OCI-LY1 (cell line): ENCODE measurements at regions not wholly inside any gene's neighbourhood (a gene's known extent, or its start where the extent isn't known, plus 50 kb on each side); places are given as distances from the start of the nearest gene placed in this dataset.

Source experiments
- H2AFZ ChIP-seq: fragments of 200-600 bp; sonication (generic), shearing (Covaris generic); 2 replicates; pipeline ENCODE4 v1.6.0; 2014; ENCODE audit warnings: antibody characterized with exemption, mild to moderate bottlenecking, low read length
- H3F3A ChIP-seq: fragments of 200-600 bp; sonication (generic), shearing (Covaris generic); 2 replicates; pipeline ENCODE4 v1.6.0; 2014; ENCODE audit warnings: mild to moderate bottlenecking, antibody characterized with exemption, low read length, moderate library complexity; ENCODE audit not compliant: insufficient read depth
- H3K27ac ChIP-seq: fragments of 200-600 bp; sonication (generic); 2 replicates; pipeline ENCODE4 v1.5.1; 2014; ENCODE audit warnings: low read length, mixed run types, mild to moderate bottlenecking, low read depth; ENCODE audit not compliant: poor library complexity, severe bottlenecking
- H3K27me3 ChIP-seq: fragments of 200-600 bp; sonication (generic); 2 replicates; pipeline ENCODE4 v1.6.0; 2014; ENCODE audit warnings: antibody characterized with exemption, mild to moderate bottlenecking, low read length, moderate library complexity; ENCODE audit not compliant: insufficient read depth
- H3K36me3 ChIP-seq: fragments of 200-600 bp; sonication (generic); 2 replicates; pipeline ENCODE4 v1.6.1; 2014; ENCODE audit warnings: mild to moderate bottlenecking, antibody characterized with exemption, low read length, moderate library complexity, mixed read lengths; ENCODE audit not compliant: insufficient read depth
- H3K4me1 ChIP-seq: fragments of 200-600 bp; sonication (generic); 2 replicates; pipeline ENCODE4 v1.5.1; 2014; ENCODE audit warnings: mild to moderate bottlenecking, low read length, moderate library complexity; ENCODE audit not compliant: insufficient read depth, severe bottlenecking
- H3K4me2 ChIP-seq: fragments of 200-600 bp; sonication (generic), shearing (Covaris generic); 2 replicates; pipeline ENCODE4 v1.6.1; 2014; ENCODE audit warnings: low read length
- H3K4me3 ChIP-seq: fragments of 200-600 bp; sonication (generic); 2 replicates; pipeline ENCODE4 v1.5.1; 2014; ENCODE audit warnings: low read length, low read depth, mild to moderate bottlenecking, mixed read lengths; ENCODE audit not compliant: poor library complexity, severe bottlenecking
- H3K79me2 ChIP-seq: fragments of 200-600 bp; shearing (Covaris generic); 2 replicates; pipeline ENCODE4 v1.6.1; 2016; ENCODE audit warnings: mixed run types, low read length, mixed read lengths; ENCODE audit not compliant: insufficient read depth
- H3K9ac ChIP-seq: fragments of 200-600 bp; sonication (generic), shearing (Covaris generic); 2 replicates; pipeline ENCODE4 v1.6.1; 2014; ENCODE audit warnings: mild to moderate bottlenecking, low read length, mixed read lengths
- H3K9me2 ChIP-seq: fragments of 200-600 bp; sonication (generic), shearing (Covaris generic); 2 replicates; pipeline ENCODE4 v1.6.1; 2014; ENCODE audit warnings: low read depth, mild to moderate bottlenecking, low read length, mixed read lengths
- H3K9me3 ChIP-seq: fragments of 200-600 bp; shearing (Covaris generic); 2 replicates; pipeline ENCODE4 v1.6.1; 2014; ENCODE audit warnings: low read length, mixed read lengths
- H4K20me1 ChIP-seq: fragments of 200-600 bp; sonication (generic), shearing (Covaris generic); 2 replicates; pipeline ENCODE4 v1.6.0; 2016; ENCODE audit warnings: mild to moderate bottlenecking, low read length; ENCODE audit not compliant: insufficient read depth
- CTCF ChIP-seq: fragments of 200-600 bp; sonication (generic), shearing (Covaris generic); IDR thresholded peaks from 2 replicates; pipeline ENCODE4 v1.5.1; 2017; ENCODE audit warnings: mild to moderate bottlenecking, antibody characterized with exemption, low read length, moderate library complexity, mixed read lengths
- EZH2 ChIP-seq: fragments of 200-600 bp; sonication (generic), shearing (Covaris generic); IDR thresholded peaks from 2 replicates; pipeline ENCODE4 v1.8.0; 2017; ENCODE audit warnings: borderline replicate concordance, mixed run types, mild to moderate bottlenecking, antibody characterized with exemption, low read length, moderate library complexity, mixed read lengths

GRCh38 chr6:781350-781961, 88.5 kb upstream of the EXOC2 start:
- Histone ChIP-seq H3K4me2 (no peak overlapping the region), H3K4me3 (no peak overlapping the region), H3K9me2 (no peaks in the 10 kb centered on the region), H3K9me3 (no peaks in the 10 kb centered on the region), H2AFZ (no peak overlapping the region), H3K79me2 (no peaks in the 10 kb centered on the region), H3F3A (no peaks in the 10 kb centered on the region), H3K36me3 (no peaks in the 10 kb centered on the region), H3K27me3 (peaks cover 9% of the 10 kb centered on the region), H3K27ac (no peak overlapping the region), H3K9ac (no peak overlapping the region), H3K4me1 (no peaks in the 10 kb centered on the region), H4K20me1 (no peaks in the 10 kb centered on the region)
- no peak for TF ChIP-seq EZH2
- no peak for TF ChIP-seq CTCF

DNA sequence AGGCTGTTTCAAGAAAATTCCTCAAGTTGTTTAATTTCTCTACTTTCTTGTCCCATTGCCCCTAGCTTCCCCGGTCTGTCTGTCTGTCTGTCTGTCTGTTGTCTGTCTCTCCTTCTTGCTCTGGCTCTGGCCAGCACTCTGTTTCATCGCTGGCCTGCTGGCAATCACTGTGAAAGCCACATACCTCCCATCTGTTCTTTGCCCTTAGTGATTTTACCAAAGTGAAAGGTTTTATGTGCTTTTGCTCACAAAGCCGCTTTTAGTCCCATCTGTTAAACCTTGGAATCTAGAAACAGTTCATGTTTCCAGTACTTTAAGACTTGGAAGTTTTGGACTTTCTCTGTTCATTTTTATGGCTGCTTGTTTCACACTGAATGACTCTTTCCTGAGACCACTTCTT, 87.8 kb upstream of the EXOC2 start:
- no peak overlapping the region for H3K9ac ChIP-seq
- no peaks in the 10 kb centered on the region for H3K79me2 ChIP-seq
- no peaks in the 10 kb centered on the region for H3K36me3 ChIP-seq
- TF ChIP-seq EZH2, result no peak
- no peak for TF ChIP-seq CTCF
- no peaks in the 10 kb centered on the region for H4K20me1 ChIP-seq
- no peak overlapping the region for H3K4me3 ChIP-seq
- H3K4me2 ChIP-seq, result no peak overlapping the region
- H2AFZ ChIP-seq, result no peak overlapping the region
- no peaks in the 10 kb centered on the region for H3K9me3 ChIP-seq
- no peaks in the 10 kb centered on the region for H3F3A ChIP-seq
- H3K4me1 ChIP-seq, result no peaks in the 10 kb centered on the region
- H3K27me3 ChIP-seq, result peaks cover 9% of the 10 kb centered on the region
- no peak overlapping the region for H3K27ac ChIP-seq
- H3K9me2 ChIP-seq, result no peaks in the 10 kb centered on the region

DNA sequence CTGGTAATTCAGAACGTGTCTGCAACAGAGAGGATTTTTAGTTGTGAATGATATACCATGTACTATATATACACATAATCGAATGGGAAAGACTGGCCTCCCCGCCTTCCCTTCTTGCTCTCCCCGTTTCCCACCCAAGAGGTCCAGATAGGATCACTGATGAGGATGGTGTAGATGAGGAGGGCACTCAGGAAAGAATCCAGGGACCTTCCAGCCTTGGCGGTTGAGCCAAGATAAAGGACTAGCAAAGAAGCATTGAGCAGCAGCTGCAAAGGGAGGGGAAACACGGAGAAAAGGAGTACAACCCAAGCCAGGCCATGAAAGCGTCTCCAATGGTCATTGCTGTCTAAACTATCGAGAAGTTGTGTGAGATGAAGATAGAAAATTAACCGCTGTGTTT, 84.0 kb upstream of the EXOC2 start:
- no peaks in the 10 kb centered on the region for H3K9me2 ChIP-seq
- H3K79me2 ChIP-seq, result no peaks in the 10 kb centered on the region
- H3K4me3 ChIP-seq, result no peak overlapping the region
- no peak overlapping the region for H3K9ac ChIP-seq
- H2AFZ ChIP-seq, result no peak overlapping the region
- no peaks in the 10 kb centered on the region for H3K9me3 ChIP-seq
- H3K36me3 ChIP-seq, result no peaks in the 10 kb centered on the region
- H3F3A ChIP-seq, result no peaks in the 10 kb centered on the region
- no peaks in the 10 kb centered on the region for H4K20me1 ChIP-seq
- peaks cover 5% of the 10 kb centered on the region; the same call in 1 of the 2 replicates for H3K27me3 ChIP-seq
- no peak overlapping the region for H3K27ac ChIP-seq
- no peak for TF ChIP-seq CTCF
- no peak for TF ChIP-seq EZH2
- no peaks in the 10 kb centered on the region for H3K4me1 ChIP-seq
- H3K4me2 ChIP-seq, result no peak overlapping the region
